ENCODE measurements at regions not wholly inside any gene's neighbourhood (a gene's known extent, or its start where the extent isn't known, plus 50 kb on each side); places are given as distances from the start of the nearest gene placed in this dataset. TPM values are rescaled to one million over a fixed set of nuclear protein-coding genes. Genes with fewer than 3 reads are reported as not detected.

- Mint-ChIP-seq H3K36me3 (ENCODE audit: insufficient read depth) (no peaks in the 10 kb centered on the region), H3K4me1 (ENCODE audit: low read depth) (no peaks in the 10 kb centered on the region), H3K27me3 (no peaks in the 10 kb centered on the region), H3K27ac (no peak overlapping the region), H3K9me3 (ENCODE audit: low read depth) (peaks cover 8% of the 10 kb centered on the region), H3K4me3 (ENCODE audit: low read depth) (no peak overlapping the region)
- no peak for TF ChIP-seq CTCF (IDR thresholded peaks at IDR 0.05; ENCODE audit: unreplicated experiment)
- DNase-seq (ENCODE audit: low spot score, unreplicated experiment): no peak
These were observed 51.1 kb upstream of the FAM98A start for GRCh38 chr2:33650171-33650570.

Small RNAs in the stretch of these regions (microRNA-seq; reads per million reads assigned to microRNA genes)
- gene MIR548AD (ENCODE audit: borderline number of aligned reads, unreplicated experiment): not detected
